ENCODE measurements at regions not wholly inside any gene's neighbourhood (a gene's known extent, or its start where the extent isn't known, plus 50 kb on each side); places are given as distances from the start of the nearest gene placed in this dataset.
"Not testable (repeated sequence)": the region's sequence is repeated elsewhere in the genome, so short reads cannot be mapped to it uniquely, and the experiment has no call there.

GRCh38 chr11:14584035-14584363 is 59.6 kb upstream of the PDE3B start:
- Mint-ChIP-seq H3K27me3 (no peaks in the 10 kb centered on the region), H3K27ac (peak overlapping the region in 2 of 3 donors; percentile 27 to 33), H3K4me1 (peaks cover 18 to 80% (median 40%) of the 10 kb centered on the region in 4 donors), H3K9me3 (peaks cover 0 to 2% (median 0%) of the 10 kb centered on the region in 7 donors), H3K36me3 (peaks cover 31% of the 10 kb centered on the region), H3K4me3 (no peak overlapping the region)
- ATAC-seq (ENCODE audit: low read depth in 2 of 2) (no peak), DNase-seq (no peak)
- Histone ChIP-seq H3K27me3 (ENCODE audit: control insufficient read depth, insufficient read depth, low read length) (no peaks in the 10 kb centered on the region), H3K4me1 (ENCODE audit: control insufficient read depth, insufficient read depth, low read length, poor library complexity, severe bottlenecking) (peaks cover 17% of the 10 kb centered on the region), H3K36me3 (ENCODE audit: control insufficient read depth, insufficient read depth, low read length) (no peaks in the 10 kb centered on the region), H3K27ac (ENCODE audit: insufficient read depth, low read length, poor library complexity, severe bottlenecking) (no peak overlapping the region), H3K9me3 (ENCODE audit: control insufficient read depth in 2 of 2, low read length in 2 of 2) (no peaks in the 10 kb centered on the region), H3K4me3 (ENCODE audit: low read depth, low read length) (no peak overlapping the region)

GRCh38 chr11:14584595-14584994 is 59.0 kb upstream of the PDE3B start:
- no peak overlapping the region for H3K27ac ChIP-seq (ENCODE audit: insufficient read depth, low read length, poor library complexity, severe bottlenecking)
- Mint-ChIP-seq H3K36me3 (peaks cover 33% of the 10 kb centered on the region), H3K27ac (peak overlapping the region in 2 of 3 donors; percentile 83 to 85), H3K4me1 (peaks cover 18 to 75% (median 36%) of the 10 kb centered on the region in 4 donors), H3K4me3 (peak overlapping the region in 1 of 4 donors; percentile 32), H3K9me3 (peaks cover 0 to 2% (median 0%) of the 10 kb centered on the region in 7 donors), H3K27me3 (no peaks in the 10 kb centered on the region)
- no peaks in the 10 kb centered on the region for H3K36me3 ChIP-seq (ENCODE audit: control insufficient read depth, insufficient read depth, low read length)
- ATAC-seq (ENCODE audit: low read depth in 2 of 2): no peak
- no peaks in the 10 kb centered on the region for H3K27me3 ChIP-seq (ENCODE audit: control insufficient read depth, insufficient read depth, low read length)
- no peak overlapping the region for H3K4me3 ChIP-seq (ENCODE audit: low read depth, low read length)
- no peaks in the 10 kb centered on the region for H3K9me3 ChIP-seq (ENCODE audit: control insufficient read depth in 2 of 2, low read length in 2 of 2)
- DNase-seq: no peak
- peaks cover 11% of the 10 kb centered on the region for H3K4me1 ChIP-seq (ENCODE audit: control insufficient read depth, insufficient read depth, low read length, poor library complexity, severe bottlenecking)

- Mint-ChIP-seq H3K27ac (peak overlapping the region in 2 of 3 donors; percentile 42 to 85), H3K36me3 (peaks cover 37% of the 10 kb centered on the region), H3K4me1 (peaks cover 13 to 72% (median 33%) of the 10 kb centered on the region in 4 donors), H3K9me3 (peaks cover 0 to 5% (median 2%) of the 10 kb centered on the region in 7 donors), H3K4me3 (no peak overlapping the region), H3K27me3 (no peaks in the 10 kb centered on the region)
- Histone ChIP-seq H3K9me3 (ENCODE audit: control insufficient read depth in 2 of 2, low read length in 2 of 2) (no peaks in the 10 kb centered on the region), H3K4me1 (ENCODE audit: control insufficient read depth, insufficient read depth, low read length, poor library complexity, severe bottlenecking) (peaks cover 3% of the 10 kb centered on the region), H3K4me3 (ENCODE audit: low read depth, low read length) (no peak overlapping the region), H3K27me3 (ENCODE audit: control insufficient read depth, insufficient read depth, low read length) (no peaks in the 10 kb centered on the region), H3K36me3 (ENCODE audit: control insufficient read depth, insufficient read depth, low read length) (no peaks in the 10 kb centered on the region), H3K27ac (ENCODE audit: insufficient read depth, low read length, poor library complexity, severe bottlenecking) (no peak overlapping the region)
- ATAC-seq (ENCODE audit: low read depth in 2 of 2) (no peak), DNase-seq (no peak)
These were observed 58.2 kb upstream of the PDE3B start for GRCh38 chr11:14585438-14585837.

- ATAC-seq (ENCODE audit: low read depth in 2 of 2) (no peak), DNase-seq (no peak)
- Histone ChIP-seq H3K4me1 (ENCODE audit: control insufficient read depth, insufficient read depth, low read length, poor library complexity, severe bottlenecking) (no peaks in the 10 kb centered on the region), H3K27me3 (ENCODE audit: control insufficient read depth, insufficient read depth, low read length) (no peaks in the 10 kb centered on the region), H3K27ac (ENCODE audit: insufficient read depth, low read length, poor library complexity, severe bottlenecking) (no peak overlapping the region), H3K4me3 (ENCODE audit: low read depth, low read length) (no peak overlapping the region), H3K36me3 (ENCODE audit: control insufficient read depth, insufficient read depth, low read length) (no peaks in the 10 kb centered on the region), H3K9me3 (ENCODE audit: control insufficient read depth in 2 of 2, low read length in 2 of 2) (no peaks in the 10 kb centered on the region)
- Mint-ChIP-seq H3K27me3 (no peaks in the 10 kb centered on the region), H3K27ac (peak overlapping the region; percentile 54 to 72 (median 70)), H3K4me3 (peak overlapping the region in 1 of 4 donors; percentile 48), H3K36me3 (peaks cover 46% of the 10 kb centered on the region), H3K9me3 (peaks cover 0 to 8% (median 4%) of the 10 kb centered on the region in 7 donors), H3K4me1 (peaks cover 10 to 64% (median 26%) of the 10 kb centered on the region in 4 donors)
These were observed 56.3 kb upstream of the PDE3B start for GRCh38 chr11:14587258-14587657.

- Histone ChIP-seq H3K9me3 (ENCODE audit: control insufficient read depth in 2 of 2, low read length in 2 of 2) (no peaks in the 10 kb centered on the region), H3K4me3 (ENCODE audit: low read depth, low read length) (no peak overlapping the region), H3K36me3 (ENCODE audit: control insufficient read depth, insufficient read depth, low read length) (no peaks in the 10 kb centered on the region), H3K4me1 (ENCODE audit: control insufficient read depth, insufficient read depth, low read length, poor library complexity, severe bottlenecking) (no peaks in the 10 kb centered on the region), H3K27ac (ENCODE audit: insufficient read depth, low read length, poor library complexity, severe bottlenecking) (no peak overlapping the region), H3K27me3 (ENCODE audit: control insufficient read depth, insufficient read depth, low read length) (no peaks in the 10 kb centered on the region)
- no peak for ATAC-seq (ENCODE audit: low read depth in 2 of 2)
- no peak overlapping the region for H3K27ac Mint-ChIP-seq
- no peaks in the 10 kb centered on the region for H3K27me3 Mint-ChIP-seq
- H3K4me3 Mint-ChIP-seq: no peak overlapping the region
- peaks cover 44% of the 10 kb centered on the region for H3K36me3 Mint-ChIP-seq
- peaks cover 10 to 54% (median 28%) of the 10 kb centered on the region in 4 donors for H3K4me1 Mint-ChIP-seq
- DNase-seq: no peak
- H3K9me3 Mint-ChIP-seq: peaks cover 1 to 8% (median 4%) of the 10 kb centered on the region in 7 donors
These were observed 54.9 kb upstream of the PDE3B start for GRCh38 chr11:14588681-14589080.

- H3K9me3 Mint-ChIP-seq: peaks cover 1 to 8% (median 4%) of the 10 kb centered on the region in 7 donors
- no peak for ATAC-seq (ENCODE audit: low read depth in 2 of 2)
- H3K4me1 Mint-ChIP-seq: peaks cover 9 to 48% (median 30%) of the 10 kb centered on the region in 4 donors
- Histone ChIP-seq H3K4me3 (ENCODE audit: low read depth, low read length) (no peak overlapping the region), H3K36me3 (ENCODE audit: control insufficient read depth, insufficient read depth, low read length) (no peaks in the 10 kb centered on the region), H3K4me1 (ENCODE audit: control insufficient read depth, insufficient read depth, low read length, poor library complexity, severe bottlenecking) (no peaks in the 10 kb centered on the region), H3K27me3 (ENCODE audit: control insufficient read depth, insufficient read depth, low read length) (no peaks in the 10 kb centered on the region), H3K27ac (ENCODE audit: insufficient read depth, low read length, poor library complexity, severe bottlenecking) (no peak overlapping the region), H3K9me3 (ENCODE audit: control insufficient read depth in 2 of 2, low read length in 2 of 2) (no peaks in the 10 kb centered on the region)
- no peak for DNase-seq
- no peaks in the 10 kb centered on the region for H3K27me3 Mint-ChIP-seq
- H3K27ac Mint-ChIP-seq: no peak overlapping the region
- H3K4me3 Mint-ChIP-seq: no peak overlapping the region
- peaks cover 42% of the 10 kb centered on the region for H3K36me3 Mint-ChIP-seq
These were observed 54.2 kb upstream of the PDE3B start for GRCh38 chr11:14589421-14589820.

- H3K9me3 ChIP-seq (ENCODE audit: control insufficient read depth in 2 of 2, low read length in 2 of 2); H3K4me1 ChIP-seq (ENCODE audit: control insufficient read depth, insufficient read depth, low read length, poor library complexity, severe bottlenecking); ATAC-seq (ENCODE audit: low read depth in 2 of 2); H3K27ac ChIP-seq (ENCODE audit: insufficient read depth, low read length, poor library complexity, severe bottlenecking); H3K4me3 ChIP-seq (ENCODE audit: low read depth, low read length); H3K27me3 Mint-ChIP-seq; H3K36me3 ChIP-seq (ENCODE audit: control insufficient read depth, insufficient read depth, low read length); H3K4me3 Mint-ChIP-seq; H3K27ac Mint-ChIP-seq; H3K27me3 ChIP-seq (ENCODE audit: control insufficient read depth, insufficient read depth, low read length); DNase-seq: not testable (repeated sequence)
- H3K36me3 Mint-ChIP-seq: peaks cover 38% of the 10 kb centered on the region
- peaks cover 1 to 14% (median 4%) of the 10 kb centered on the region in 7 donors for H3K9me3 Mint-ChIP-seq
- peaks cover 5 to 45% (median 28%) of the 10 kb centered on the region in 4 donors for H3K4me1 Mint-ChIP-seq
These were observed 52.6 kb upstream of the PDE3B start for GRCh38 chr11:14591046-14591445.

- H3K36me3 Mint-ChIP-seq: peaks cover 40% of the 10 kb centered on the region
- H3K27ac ChIP-seq (ENCODE audit: insufficient read depth, low read length, poor library complexity, severe bottlenecking): no peak overlapping the region
- H3K9me3 ChIP-seq (ENCODE audit: control insufficient read depth in 2 of 2, low read length in 2 of 2): no peaks in the 10 kb centered on the region
- no peak overlapping the region for H3K4me3 ChIP-seq (ENCODE audit: low read depth, low read length)
- no peak overlapping the region for H3K4me3 Mint-ChIP-seq
- H3K4me1 Mint-ChIP-seq: peaks cover 10 to 52% (median 31%) of the 10 kb centered on the region in 4 donors
- H3K4me1 ChIP-seq (ENCODE audit: control insufficient read depth, insufficient read depth, low read length, poor library complexity, severe bottlenecking): no peaks in the 10 kb centered on the region
- H3K27me3 ChIP-seq (ENCODE audit: control insufficient read depth, insufficient read depth, low read length): no peaks in the 10 kb centered on the region
- ATAC-seq (ENCODE audit: low read depth in 2 of 2) (no peak), DNase-seq (no peak)
- H3K36me3 ChIP-seq (ENCODE audit: control insufficient read depth, insufficient read depth, low read length): no peaks in the 10 kb centered on the region
- no peaks in the 10 kb centered on the region for H3K27me3 Mint-ChIP-seq
- peak overlapping the region in 2 of 3 donors; percentile 3 to 13 for H3K27ac Mint-ChIP-seq
- H3K9me3 Mint-ChIP-seq: peaks cover 3 to 28% (median 7%) of the 10 kb centered on the region in 7 donors
These were observed 49.9 kb upstream of the PDE3B start for GRCh38 chr11:14593671-14594070.
